ENCODE measurements at regions not wholly inside any gene's neighbourhood (a gene's known extent, or its start where the extent isn't known, plus 50 kb on each side); places are given as distances from the start of the nearest gene placed in this dataset.

GRCh38 chr5:2387634-2388325 lies 363.7 kb downstream of the IRX2 start:
- no peak for TF ChIP-seq EZH2 (IDR thresholded peaks at IDR 0.05; ENCODE audit: borderline replicate concordance, low read depth, low read length, severe bottlenecking)
- no peak for TF ChIP-seq POLR2A (IDR thresholded peaks at IDR 0.05; ENCODE audit: low read depth, low read length)
- no peak for TF ChIP-seq CTCF (IDR thresholded peaks at IDR 0.05; ENCODE audit: extremely low read depth in 1 of 2, insufficient read depth in 1 of 2, low read depth in 1 of 2, low read length in 2 of 2)

Measured in endothelial cell of umbilical vein (primary cell).